CD4-positive, alpha-beta T cell (primary cell): ENCODE measurements at regions not wholly inside any gene's neighbourhood (a gene's known extent, or its start where the extent isn't known, plus 50 kb on each side); places are given as distances from the start of the nearest gene placed in this dataset.
"Not testable (repeated sequence)": the region's sequence is repeated elsewhere in the genome, so short reads cannot be mapped to it uniquely, and the experiment has no call there.

Experiments
- ATAC-seq: fragments of 200-7000 bp; cut with Tn5 transposase; one replicate; pipeline ENCODE4 v1.10.0; 2022; ENCODE audit warnings: mild to moderate bottlenecking; ENCODE audit not compliant: poor library complexity
- CTCF ChIA-PET: fragments of 350-600 bp; sonication (Branson Sonifier 250); formaldehyde crosslinking; loops from one replicate; lab custom pipeline; 2021; ENCODE audit warnings: antibody characterized with exemption, inconsistent platforms; lab: Charles Lee
- POLR2A ChIA-PET: fragments of 350-600 bp; sonication (Branson Sonifier 250); formaldehyde crosslinking; loops from one replicate; lab custom pipeline; 2021; ENCODE audit warnings: antibody characterized with exemption, inconsistent platforms; lab: Charles Lee
- DNase-seq, 14 experiments: peaks; one replicate each; pipeline ENCODE4 v3.0.0-alpha.2; 2013 to 2020; ENCODE audit warnings: mixed read lengths in 2 of 14
- H3K27ac ChIP-seq, 2 donors: one replicate each; pipeline versions ENCODE4 v1.5.1 to v1.7.0; 2013; ENCODE audit warnings: low read length in 2 of 2, low read depth in 1 of 2, mild to moderate bottlenecking in 1 of 2
- H3K27me3 ChIP-seq, 2 experiments: 1 replicate in 1 of 2; 2 replicates in 1 of 2; pipeline versions ENCODE4 v1.6.1 to v1.7.0; 2013; ENCODE audit warnings: low read length in 2 of 2, control low read depth in 1 of 2, mild to moderate bottlenecking in 1 of 2, moderate library complexity in 1 of 2; ENCODE audit not compliant: insufficient read depth in 2 of 2, control insufficient read depth in 1 of 2
- H3K36me3 ChIP-seq: one replicate; pipeline ENCODE4 v1.6.1; 2013; ENCODE audit warnings: low read length, control low read depth; ENCODE audit not compliant: insufficient read depth
- H3K4me1 ChIP-seq: one replicate; pipeline ENCODE4 v1.6.1; 2013; ENCODE audit warnings: low read length, control low read depth; ENCODE audit not compliant: insufficient read depth
- H3K4me3 ChIP-seq: one replicate; pipeline ENCODE4 v1.5.1; 2013; ENCODE audit warnings: mild to moderate bottlenecking, low read length, moderate library complexity
- H3K9me3 ChIP-seq, 2 experiments: 1 replicate in 1 of 2; 2 replicates in 1 of 2; pipeline versions ENCODE4 v1.6.1 to v1.7.0; 2013; ENCODE audit warnings: low read length in 2 of 2, mild to moderate bottlenecking in 2 of 2, control low read depth in 1 of 2, moderate library complexity in 1 of 2; ENCODE audit not compliant: control insufficient read depth in 1 of 2, insufficient read depth in 1 of 2
- H3K27ac Mint-ChIP-seq: one replicate; pipeline ENCODE4 v1.8.0; 2020; ENCODE audit warnings: mixed read lengths
- H3K27me3 Mint-ChIP-seq: one replicate; pipeline ENCODE4 v1.8.0; 2021; ENCODE audit warnings: mixed read lengths
- H3K36me3 Mint-ChIP-seq: one replicate; pipeline ENCODE4 v1.8.0; 2021; ENCODE audit warnings: low read depth, mixed read lengths
- H3K4me1 Mint-ChIP-seq: one replicate; pipeline ENCODE4 v1.8.0; 2021; ENCODE audit warnings: low read depth, mixed read lengths
- H3K4me3 Mint-ChIP-seq: one replicate; pipeline ENCODE4 v1.8.0; 2020; ENCODE audit warnings: mild to moderate bottlenecking, mixed read lengths
- H3K9me3 Mint-ChIP-seq: one replicate; pipeline ENCODE4 v1.8.0; 2020; ENCODE audit warnings: mixed read lengths
- intact Hi-C, 2 experiments: fragments of 100-400 bp; cut with DNase I in 1 of 2; cut with micrococcal nuclease in 1 of 2; formaldehyde crosslinking; loops; one replicate each; pipeline versions ENCODE4 v1.15.1 to v1.9.0; 2023 to 2025; cut with DNase I, micrococcal nuclease
- TF ChIP-seq, protein P1 (sequence below): fragments of 200-600 bp; IDR thresholded peaks from one replicate; pipeline ENCODE4 v1.8.0; 2022; ENCODE audit warnings: antibody characterized with exemption, mild to moderate bottlenecking

- TF ChIP-seq, protein P1, sequence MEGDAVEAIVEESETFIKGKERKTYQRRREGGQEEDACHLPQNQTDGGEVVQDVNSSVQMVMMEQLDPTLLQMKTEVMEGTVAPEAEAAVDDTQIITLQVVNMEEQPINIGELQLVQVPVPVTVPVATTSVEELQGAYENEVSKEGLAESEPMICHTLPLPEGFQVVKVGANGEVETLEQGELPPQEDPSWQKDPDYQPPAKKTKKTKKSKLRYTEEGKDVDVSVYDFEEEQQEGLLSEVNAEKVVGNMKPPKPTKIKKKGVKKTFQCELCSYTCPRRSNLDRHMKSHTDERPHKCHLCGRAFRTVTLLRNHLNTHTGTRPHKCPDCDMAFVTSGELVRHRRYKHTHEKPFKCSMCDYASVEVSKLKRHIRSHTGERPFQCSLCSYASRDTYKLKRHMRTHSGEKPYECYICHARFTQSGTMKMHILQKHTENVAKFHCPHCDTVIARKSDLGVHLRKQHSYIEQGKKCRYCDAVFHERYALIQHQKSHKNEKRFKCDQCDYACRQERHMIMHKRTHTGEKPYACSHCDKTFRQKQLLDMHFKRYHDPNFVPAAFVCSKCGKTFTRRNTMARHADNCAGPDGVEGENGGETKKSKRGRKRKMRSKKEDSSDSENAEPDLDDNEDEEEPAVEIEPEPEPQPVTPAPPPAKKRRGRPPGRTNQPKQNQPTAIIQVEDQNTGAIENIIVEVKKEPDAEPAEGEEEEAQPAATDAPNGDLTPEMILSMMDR: no peak
- Mint-ChIP-seq H3K4me1 (no peaks in the 10 kb centered on the region), H3K9me3 (no peaks in the 10 kb centered on the region), H3K36me3 (no peaks in the 10 kb centered on the region), H3K27ac (no peak overlapping the region), H3K4me3 (no peak overlapping the region), H3K27me3 (peaks cover 39% of the 10 kb centered on the region)
- Histone ChIP-seq H3K4me1 (no peaks in the 10 kb centered on the region), H3K9me3 (no peaks in the 10 kb centered on the region), H3K27ac (no peak overlapping the region), H3K4me3 (no peak overlapping the region), H3K27me3 (peaks cover 0 to 4% of the 10 kb centered on the region in 2 experiments), H3K36me3 (no peaks in the 10 kb centered on the region)
- intact Hi-C loops: no loop called here
- ChIA-PET POLR2A (no interaction called here), CTCF (no interaction called here)
- DNase-seq (no peak), ATAC-seq (no peak)
Measured at GRCh38 chr6:134750669-134751068, 199.2 kb downstream of the ALDH8A1 start.

- intact Hi-C loops: no loop called here
- no peak for ATAC-seq
- CTCF ChIA-PET: no interaction called here
Measured at GRCh38 chr6:134748484-134748883, 201.4 kb downstream of the ALDH8A1 start.

GRCh38 chr6:134747197-134747596 is 202.7 kb downstream of the ALDH8A1 start:
- H3K4me3 ChIP-seq, H3K27ac ChIP-seq, POLR2A ChIA-PET, ATAC-seq, H3K36me3 ChIP-seq, H3K4me3 Mint-ChIP-seq, H3K4me1 ChIP-seq, CTCF ChIA-PET, H3K27ac Mint-ChIP-seq, H3K9me3 ChIP-seq, intact Hi-C loops, H3K9me3 Mint-ChIP-seq, DNase-seq, H3K36me3 Mint-ChIP-seq, H3K4me1 Mint-ChIP-seq, H3K27me3 ChIP-seq: not testable (repeated sequence)
- peaks cover 38% of the 10 kb centered on the region for H3K27me3 Mint-ChIP-seq

More at GRCh38 chr6:134748484-134748883, 201.4 kb downstream of the ALDH8A1 start:
- H3K27ac ChIP-seq: no peak overlapping the region
- POLR2A ChIA-PET: no interaction called here
- no peak overlapping the region for H3K4me3 Mint-ChIP-seq
- no peaks in the 10 kb centered on the region for H3K36me3 ChIP-seq
- no peaks in the 10 kb centered on the region for H3K4me1 ChIP-seq
- no peaks in the 10 kb centered on the region for H3K4me1 Mint-ChIP-seq
- no peak overlapping the region for H3K4me3 ChIP-seq
- H3K9me3 ChIP-seq: no peaks in the 10 kb centered on the region
- peaks cover 0 to 4% of the 10 kb centered on the region in 2 experiments for H3K27me3 ChIP-seq
- H3K27me3 Mint-ChIP-seq: peaks cover 45% of the 10 kb centered on the region
- H3K27ac Mint-ChIP-seq: no peak overlapping the region
- no peak for DNase-seq
- no peaks in the 10 kb centered on the region for H3K36me3 Mint-ChIP-seq
- H3K9me3 Mint-ChIP-seq: no peaks in the 10 kb centered on the region
- TF ChIP-seq, protein P1: no peak

DNA sequence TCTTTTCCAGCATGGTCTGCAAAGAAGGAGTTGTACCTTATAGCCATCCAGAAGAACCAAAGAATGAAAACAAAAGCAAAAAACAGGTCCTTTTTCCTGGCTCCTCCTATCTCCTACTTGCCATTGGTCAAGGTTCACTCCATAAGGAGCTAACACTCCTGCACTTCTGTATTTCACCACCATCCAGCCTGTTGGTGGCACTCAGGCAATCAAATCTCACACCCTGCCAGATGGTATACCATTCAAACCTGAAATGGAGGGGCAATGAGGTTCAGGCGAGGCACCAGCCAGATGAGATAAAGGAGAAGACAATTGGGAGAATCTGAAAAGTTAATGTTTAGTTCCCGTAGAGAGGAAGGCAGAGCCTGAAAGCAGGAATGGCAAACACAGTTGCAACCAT is 203.8 kb downstream of the ALDH8A1 start:
- H3K9me3 Mint-ChIP-seq: no peaks in the 10 kb centered on the region
- H3K27ac ChIP-seq: no peak overlapping the region
- no peak for DNase-seq
- ATAC-seq: no peak
- TF ChIP-seq, protein P1: no peak
- no peaks in the 10 kb centered on the region for H3K36me3 Mint-ChIP-seq
- POLR2A ChIA-PET: no interaction called here
- H3K27me3 Mint-ChIP-seq: peaks cover 43% of the 10 kb centered on the region
- no peaks in the 10 kb centered on the region for H3K4me1 Mint-ChIP-seq
- intact Hi-C loops: no loop called here
- H3K36me3 ChIP-seq: no peaks in the 10 kb centered on the region
- H3K4me1 ChIP-seq: no peaks in the 10 kb centered on the region
- H3K27ac Mint-ChIP-seq: no peak overlapping the region
- CTCF ChIA-PET: no interaction called here
- H3K4me3 Mint-ChIP-seq: no peak overlapping the region
- H3K4me3 ChIP-seq: no peak overlapping the region
- H3K9me3 ChIP-seq: no peaks in the 10 kb centered on the region
- H3K27me3 ChIP-seq: peaks cover 0 to 4% of the 10 kb centered on the region in 2 experiments

- ATAC-seq, H3K4me3 Mint-ChIP-seq, H3K27ac ChIP-seq, H3K27ac Mint-ChIP-seq, H3K27me3 ChIP-seq, H3K4me1 ChIP-seq, H3K9me3 Mint-ChIP-seq, intact Hi-C loops, H3K36me3 ChIP-seq, H3K36me3 Mint-ChIP-seq, H3K4me3 ChIP-seq, CTCF ChIA-PET, H3K9me3 ChIP-seq, POLR2A ChIA-PET, DNase-seq, H3K4me1 Mint-ChIP-seq: not testable (repeated sequence)
- H3K27me3 Mint-ChIP-seq: peaks cover 51% of the 10 kb centered on the region
Measured at GRCh38 chr6:134745192-134745591, 204.7 kb downstream of the ALDH8A1 start.
